ENCODE measurements at regions not wholly inside any gene's neighbourhood (a gene's known extent, or its start where the extent isn't known, plus 50 kb on each side); places are given as distances from the start of the nearest gene placed in this dataset.

DNA sequence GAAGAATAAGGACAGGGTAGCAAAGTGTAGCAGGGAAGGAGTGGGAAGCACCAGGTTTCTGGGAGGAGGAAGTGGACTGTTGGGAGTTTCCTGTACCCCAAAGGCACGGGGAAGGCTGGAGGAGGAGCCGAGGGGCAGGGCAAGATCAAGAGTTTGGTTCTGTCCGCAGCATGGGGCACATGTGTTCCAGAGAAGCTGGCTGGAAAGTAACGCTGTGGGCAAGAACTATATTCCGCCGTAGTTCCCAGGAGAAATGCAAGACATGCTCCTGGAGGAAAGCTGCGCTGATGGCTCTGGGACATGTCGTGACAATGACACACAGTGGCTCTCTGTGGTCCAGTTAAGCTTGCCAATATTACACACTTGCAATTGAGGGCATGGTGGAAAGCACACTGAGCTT lies 51.7 kb upstream of the KPNA3 start:
- no peak for FAIRE-seq

More for the DNA sequence above, 51.7 kb upstream of the KPNA3 start:
- Histone ChIP-seq H3K79me2 (ENCODE audit: insufficient read depth, low read length) (no peaks in the 10 kb centered on the region), H2AFZ (ENCODE audit: low read depth, low read length) (no peak overlapping the region), H3K36me3 (ENCODE audit: insufficient read depth, low read length) (no peaks in the 10 kb centered on the region), H3K4me2 (ENCODE audit: low read length) (no peak overlapping the region), H3K9ac (ENCODE audit: low read length) (no peak overlapping the region), H4K20me1 (ENCODE audit: insufficient read depth, low read length) (no peaks in the 10 kb centered on the region), H3K27ac (ENCODE audit: low read depth, low read length) (no peak overlapping the region), H3K4me3 (ENCODE audit: insufficient read depth, low read depth, low read length) (no peak overlapping the region), H3K9me3 (ENCODE audit: insufficient read depth, low read depth, low read length) (no peaks in the 10 kb centered on the region), H3K4me1 (ENCODE audit: insufficient read depth, low read length) (no peaks in the 10 kb centered on the region), H3K27me3 (ENCODE audit: insufficient read depth, low read length) (no peaks in the 10 kb centered on the region)
- peaks cover 3% of the 10 kb centered on the region for H3K9me3 Mint-ChIP-seq (ENCODE audit: unreplicated experiment)
- peaks cover 9% of the 10 kb centered on the region for H3K27me3 Mint-ChIP-seq (ENCODE audit: low read depth, unreplicated experiment)
- H3K36me3 Mint-ChIP-seq (ENCODE audit: low read depth, unreplicated experiment), result no peaks in the 10 kb centered on the region
- no peak for TF ChIP-seq EZH2 (IDR thresholded peaks at IDR 0.05; ENCODE audit: insufficient read depth, low read length)
- TF ChIP-seq, protein P1, sequence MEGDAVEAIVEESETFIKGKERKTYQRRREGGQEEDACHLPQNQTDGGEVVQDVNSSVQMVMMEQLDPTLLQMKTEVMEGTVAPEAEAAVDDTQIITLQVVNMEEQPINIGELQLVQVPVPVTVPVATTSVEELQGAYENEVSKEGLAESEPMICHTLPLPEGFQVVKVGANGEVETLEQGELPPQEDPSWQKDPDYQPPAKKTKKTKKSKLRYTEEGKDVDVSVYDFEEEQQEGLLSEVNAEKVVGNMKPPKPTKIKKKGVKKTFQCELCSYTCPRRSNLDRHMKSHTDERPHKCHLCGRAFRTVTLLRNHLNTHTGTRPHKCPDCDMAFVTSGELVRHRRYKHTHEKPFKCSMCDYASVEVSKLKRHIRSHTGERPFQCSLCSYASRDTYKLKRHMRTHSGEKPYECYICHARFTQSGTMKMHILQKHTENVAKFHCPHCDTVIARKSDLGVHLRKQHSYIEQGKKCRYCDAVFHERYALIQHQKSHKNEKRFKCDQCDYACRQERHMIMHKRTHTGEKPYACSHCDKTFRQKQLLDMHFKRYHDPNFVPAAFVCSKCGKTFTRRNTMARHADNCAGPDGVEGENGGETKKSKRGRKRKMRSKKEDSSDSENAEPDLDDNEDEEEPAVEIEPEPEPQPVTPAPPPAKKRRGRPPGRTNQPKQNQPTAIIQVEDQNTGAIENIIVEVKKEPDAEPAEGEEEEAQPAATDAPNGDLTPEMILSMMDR (IDR thresholded peaks at IDR 0.05; ENCODE audit: insufficient read depth, low read depth, low read length), result no peak
- no peak overlapping the region for H3K27ac Mint-ChIP-seq (ENCODE audit: unreplicated experiment)
- H3K4me3 Mint-ChIP-seq (ENCODE audit: unreplicated experiment), result no peak overlapping the region
- peaks cover 2% of the 10 kb centered on the region for H3K4me1 Mint-ChIP-seq (ENCODE audit: low read depth, unreplicated experiment)
- no peak for DNase-seq (ENCODE audit: low read depth)
